ENCODE measurements at regions not wholly inside any gene's neighbourhood (a gene's known extent, or its start where the extent isn't known, plus 50 kb on each side); places are given as distances from the start of the nearest gene placed in this dataset.
"Not testable (repeated sequence)": the region's sequence is repeated elsewhere in the genome, so short reads cannot be mapped to it uniquely, and the experiment has no call there.

DNA sequence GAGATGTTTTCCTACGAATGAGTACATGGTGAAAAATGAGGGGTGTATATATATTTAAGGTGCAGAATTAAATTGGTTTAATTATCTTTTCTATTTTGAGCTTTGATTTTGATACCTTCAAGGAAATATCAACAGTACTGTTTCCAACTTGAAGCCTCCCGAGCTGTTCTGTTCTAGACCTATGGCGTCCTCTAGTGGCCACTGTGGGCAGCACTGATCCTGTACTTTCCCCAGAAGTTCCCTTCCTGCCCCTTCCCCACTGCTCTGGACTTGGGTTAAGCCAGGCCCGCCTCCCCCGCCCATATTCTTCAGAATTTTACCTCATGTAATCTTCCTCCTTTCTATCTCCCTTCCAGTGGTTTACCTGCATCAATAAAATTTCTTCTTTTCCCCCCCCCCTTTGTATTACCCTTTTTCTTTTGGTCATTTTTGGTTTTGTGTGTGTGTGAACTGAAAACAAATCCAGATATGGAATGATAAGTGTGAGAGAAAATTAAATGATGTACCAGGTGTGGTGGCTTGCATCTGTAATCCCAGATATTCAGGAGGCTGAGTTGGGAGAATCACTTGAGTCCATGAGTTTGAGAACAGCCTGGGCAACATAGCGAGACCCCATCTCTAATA is 1643.5 kb downstream of the TP53TG3F start:
- no peak overlapping the region for H3K4me3 ChIP-seq (ENCODE audit: low read length)
- DNase-seq (ENCODE audit: low read depth, low spot score): no peak

DNA sequence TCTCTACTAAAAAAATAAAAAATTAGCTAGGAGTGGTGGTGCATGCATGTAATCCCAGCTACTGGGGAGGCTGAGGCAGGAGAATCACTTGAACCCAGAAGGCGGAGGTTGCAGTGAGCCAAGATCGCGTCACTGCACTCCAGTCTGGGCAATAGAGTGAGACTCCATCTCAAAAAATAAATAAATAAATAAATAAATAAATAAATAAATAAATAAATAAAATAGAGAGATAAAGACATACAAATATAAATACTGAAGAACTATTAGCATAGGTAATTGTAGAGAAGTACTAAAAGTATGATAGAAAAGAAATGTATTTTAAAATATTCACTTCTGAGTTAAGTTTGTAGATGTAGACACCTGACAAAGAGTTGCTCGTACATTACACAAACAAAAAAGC is 1652.4 kb downstream of the TP53TG3F start:
- DNase-seq (ENCODE audit: low read depth, low spot score); H3K4me3 ChIP-seq (ENCODE audit: low read length): not testable (repeated sequence)

DNA sequence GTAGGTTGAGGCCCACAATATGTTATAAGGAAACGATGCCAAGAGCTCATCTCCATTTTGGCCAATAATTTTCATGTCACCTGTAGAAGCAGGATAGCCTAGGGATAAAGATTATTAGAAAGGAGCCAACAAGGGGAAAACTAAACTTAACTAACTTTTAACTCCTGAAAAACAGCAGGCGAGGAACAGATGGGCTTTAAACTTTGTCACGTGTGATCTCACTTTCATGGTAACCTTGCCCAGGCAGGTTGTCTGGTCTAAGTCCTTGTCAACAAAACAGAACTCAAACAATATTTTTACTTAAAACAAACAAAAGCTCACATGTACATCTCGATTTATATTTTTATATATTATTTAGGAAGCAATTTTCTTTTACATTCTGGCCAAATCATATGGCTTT is 1672.0 kb downstream of the TP53TG3F start:
- no peak overlapping the region for H3K4me3 ChIP-seq (ENCODE audit: low read length)
- DNase-seq (ENCODE audit: low read depth, low spot score): no peak

DNA sequence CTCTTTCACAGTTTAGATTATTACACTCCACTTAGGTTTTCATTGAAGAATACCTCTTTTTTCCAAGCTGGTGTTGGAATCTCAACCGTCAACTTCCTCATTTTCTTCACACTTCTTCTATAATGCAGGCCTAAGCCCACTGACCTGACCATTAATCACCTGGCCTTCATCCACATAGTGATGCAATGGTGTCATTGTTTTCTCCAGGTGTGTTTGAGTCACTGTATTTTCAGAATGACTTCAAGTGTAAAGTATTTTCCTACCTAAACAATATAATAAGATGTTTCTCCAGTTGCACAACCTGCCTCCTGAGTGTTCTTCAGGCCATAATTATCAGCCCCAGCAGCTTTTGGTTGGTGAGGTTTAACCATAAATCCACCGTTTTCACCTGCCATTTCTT is 1675.1 kb downstream of the TP53TG3F start:
- no peak overlapping the region for H3K4me3 ChIP-seq (ENCODE audit: low read length)
- DNase-seq (ENCODE audit: low read depth, low spot score): no peak

DNA sequence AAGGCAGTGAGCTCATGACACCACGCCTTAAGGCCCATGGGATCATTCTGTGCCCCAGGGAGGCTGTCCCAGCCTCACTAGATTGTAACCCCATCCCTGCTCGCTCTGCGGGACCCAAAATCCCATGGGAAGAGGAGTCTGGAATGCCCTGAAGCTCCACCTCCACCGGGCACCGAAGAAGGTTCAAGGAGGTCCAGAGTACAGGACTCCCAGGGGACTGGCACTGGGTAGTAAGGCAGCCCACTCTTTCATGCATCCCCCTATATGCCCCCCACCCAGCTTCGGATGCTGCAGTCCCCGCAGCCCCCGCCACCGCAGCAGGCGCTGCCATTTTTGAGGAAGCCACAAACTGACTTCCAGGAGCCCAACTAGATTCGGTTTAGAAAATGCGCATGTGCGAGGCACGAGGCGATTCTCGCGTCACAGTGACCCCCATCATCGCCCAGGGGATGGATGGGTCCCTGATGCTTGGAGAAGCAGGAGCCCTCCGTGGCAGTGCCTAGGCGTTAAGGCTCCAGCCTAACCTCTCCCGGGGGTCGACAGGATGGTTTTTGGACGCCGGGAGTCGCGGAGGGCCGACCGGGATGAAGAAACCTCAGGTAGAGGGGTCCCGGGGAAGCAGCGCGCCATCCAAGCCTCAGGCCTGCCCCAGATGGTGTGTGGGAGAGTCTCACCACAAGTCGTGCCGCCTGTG is 1681.0 kb downstream of the TP53TG3F start:
- no peak for DNase-seq (ENCODE audit: low read depth, low spot score)
- H3K4me3 ChIP-seq (ENCODE audit: low read length): no peak overlapping the region

DNA sequence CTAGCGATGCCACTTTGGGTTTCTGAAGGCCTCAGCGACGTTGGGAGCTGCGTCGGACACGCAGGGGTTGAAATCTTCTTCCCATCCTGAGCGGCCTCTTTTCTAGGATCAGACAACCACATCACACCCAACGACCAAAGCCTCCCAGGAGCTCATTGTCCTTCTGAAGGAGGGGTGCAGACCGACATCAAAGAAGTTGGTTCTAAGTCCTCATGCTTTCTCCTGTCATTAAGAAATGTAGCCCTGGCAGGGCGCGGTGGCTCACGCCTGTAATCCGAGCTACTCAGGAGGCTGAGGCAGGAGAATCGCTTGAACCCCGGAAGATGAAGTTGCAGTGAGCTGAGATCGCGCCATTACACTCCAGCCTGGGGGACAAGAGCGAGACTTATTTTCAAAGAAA is 1681.9 kb downstream of the TP53TG3F start:
- DNase-seq (ENCODE audit: low read depth, low spot score): no peak
- no peak overlapping the region for H3K4me3 ChIP-seq (ENCODE audit: low read length)

DNA sequence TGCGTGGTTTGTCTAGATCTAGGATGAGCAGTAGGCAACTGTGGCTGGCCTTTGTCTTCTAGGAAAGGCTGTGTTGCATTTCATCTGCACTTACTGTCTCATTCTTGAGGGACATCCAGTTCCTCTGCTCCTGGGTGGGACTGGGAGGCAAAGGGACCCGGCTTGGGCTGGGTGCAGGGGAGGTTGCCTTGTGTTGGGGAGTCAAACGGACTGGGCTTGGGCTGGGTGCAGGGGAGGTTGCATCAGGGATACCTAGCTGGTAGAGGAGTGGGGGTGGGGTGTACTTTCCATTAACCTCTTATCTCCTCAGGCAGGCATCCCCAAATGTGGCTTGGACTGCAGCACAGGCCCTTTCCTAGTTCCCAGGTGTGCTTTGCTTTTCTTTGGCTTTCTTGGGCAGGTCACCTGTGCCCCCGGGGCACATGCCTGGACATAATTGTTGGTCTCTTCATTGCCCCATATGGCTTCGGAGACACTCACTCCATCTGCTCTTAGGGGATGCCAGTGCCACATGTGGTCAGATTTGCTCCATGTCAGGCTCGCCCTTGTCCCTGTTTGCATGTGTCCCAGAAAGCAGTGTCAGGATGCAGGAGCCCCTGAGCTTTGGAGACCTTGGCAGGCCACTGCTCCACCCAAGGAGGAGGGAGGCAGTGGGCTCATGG is 1682.9 kb downstream of the TP53TG3F start:
- no peak overlapping the region for H3K4me3 ChIP-seq (ENCODE audit: low read length)

DNA sequence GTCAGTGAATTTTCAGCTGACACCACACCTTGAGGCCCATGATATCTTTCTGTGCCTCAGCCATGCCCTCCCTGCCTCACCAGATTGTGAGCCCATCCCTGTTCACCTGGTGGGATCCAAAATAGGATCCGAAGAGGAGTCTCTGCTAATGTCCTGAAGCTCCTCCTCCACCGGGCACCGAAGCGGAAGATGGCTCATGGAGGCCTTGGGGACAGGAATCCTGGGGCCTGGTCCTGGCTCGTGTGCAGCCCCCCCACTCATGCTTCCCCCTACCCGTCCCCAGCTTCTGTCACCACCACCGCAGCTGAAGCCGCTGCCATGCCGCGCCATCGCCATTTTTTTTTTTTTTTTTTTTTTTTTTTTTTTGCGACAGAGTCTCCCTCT is 1683.4 kb downstream of the TP53TG3F start:
- DNase-seq (ENCODE audit: low read depth, low spot score): no peak
- H3K4me3 ChIP-seq (ENCODE audit: low read length): no peak overlapping the region

More for the DNA sequence above, 1682.9 kb downstream of the TP53TG3F start:
- no peak for DNase-seq (ENCODE audit: low read depth, low spot score)

DNA sequence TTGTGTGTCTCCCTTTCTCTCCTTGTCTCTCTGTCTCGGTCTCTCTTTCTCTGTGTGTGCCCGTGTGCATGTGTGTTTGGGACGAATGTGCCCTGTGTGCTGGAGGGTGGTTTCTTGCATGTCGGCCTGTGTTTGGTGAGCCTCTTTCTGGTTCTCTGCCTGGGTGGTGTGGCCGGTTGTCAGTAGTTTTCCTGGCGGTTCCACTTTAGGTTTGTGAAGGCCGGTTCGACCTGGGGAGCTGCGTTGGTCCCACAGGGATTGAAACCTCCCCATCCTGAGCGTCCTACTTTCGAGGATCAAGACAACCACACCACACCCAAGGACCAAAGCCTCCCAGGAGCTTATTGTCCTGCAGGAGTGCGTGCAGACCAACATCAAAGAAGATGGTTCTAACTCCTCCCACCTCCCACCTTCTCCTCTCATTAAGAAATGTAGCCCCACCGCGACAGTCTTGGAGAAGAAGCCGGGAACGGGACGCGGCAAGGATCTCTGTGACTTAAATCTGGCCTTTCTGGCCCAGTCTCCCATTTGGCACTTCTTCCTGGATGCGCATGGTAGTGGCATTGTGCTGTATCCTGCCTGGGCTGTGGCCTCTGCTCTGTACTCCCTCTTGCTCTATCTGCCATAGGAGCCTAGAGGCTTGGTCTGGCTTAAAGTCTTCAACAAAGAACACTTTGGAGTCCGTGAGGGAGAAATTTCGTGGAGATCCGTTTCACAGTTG is 1685.0 kb downstream of the TP53TG3F start:
- no peak for DNase-seq (ENCODE audit: low read depth, low spot score)

DNA sequence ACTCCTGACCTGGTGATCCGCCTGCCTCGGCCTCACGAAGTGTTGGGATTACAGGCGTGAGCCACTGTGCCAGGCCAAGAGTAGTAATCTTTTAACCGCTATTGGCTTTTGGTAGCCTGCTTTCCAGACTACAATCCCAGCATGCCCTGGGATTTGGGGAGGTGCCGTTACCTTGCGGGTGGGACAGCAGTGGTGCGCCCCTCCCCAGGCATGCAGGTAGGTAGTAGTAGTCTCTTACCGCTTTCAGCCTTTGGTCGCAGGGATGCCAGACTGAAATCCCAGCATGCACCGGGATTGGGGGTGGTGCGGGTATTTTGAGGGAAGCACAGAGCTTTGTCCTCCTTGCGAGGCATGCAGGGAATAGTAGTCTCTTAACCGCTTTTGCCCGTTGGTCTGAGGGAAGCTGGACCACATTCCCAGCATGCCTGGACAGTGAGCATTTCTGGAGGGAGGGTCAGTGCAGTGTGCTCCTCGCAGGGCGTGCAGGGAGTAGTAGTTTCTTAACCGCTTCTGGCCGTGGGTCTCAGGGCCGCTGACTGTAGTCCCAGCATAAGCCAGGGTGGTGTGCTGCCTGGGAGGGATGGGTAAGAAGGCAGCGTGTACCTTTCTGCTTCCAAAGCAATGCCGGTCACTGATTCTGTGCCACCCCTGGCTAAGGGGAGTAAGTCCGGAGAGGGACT is 1686.8 kb downstream of the TP53TG3F start:
- no peak overlapping the region for H3K4me3 ChIP-seq (ENCODE audit: low read length)
- no peak for DNase-seq (ENCODE audit: low read depth, low spot score)

More for the DNA sequence above, 1685.0 kb downstream of the TP53TG3F start:
- H3K4me3 ChIP-seq (ENCODE audit: low read length): no peak overlapping the region

DNA sequence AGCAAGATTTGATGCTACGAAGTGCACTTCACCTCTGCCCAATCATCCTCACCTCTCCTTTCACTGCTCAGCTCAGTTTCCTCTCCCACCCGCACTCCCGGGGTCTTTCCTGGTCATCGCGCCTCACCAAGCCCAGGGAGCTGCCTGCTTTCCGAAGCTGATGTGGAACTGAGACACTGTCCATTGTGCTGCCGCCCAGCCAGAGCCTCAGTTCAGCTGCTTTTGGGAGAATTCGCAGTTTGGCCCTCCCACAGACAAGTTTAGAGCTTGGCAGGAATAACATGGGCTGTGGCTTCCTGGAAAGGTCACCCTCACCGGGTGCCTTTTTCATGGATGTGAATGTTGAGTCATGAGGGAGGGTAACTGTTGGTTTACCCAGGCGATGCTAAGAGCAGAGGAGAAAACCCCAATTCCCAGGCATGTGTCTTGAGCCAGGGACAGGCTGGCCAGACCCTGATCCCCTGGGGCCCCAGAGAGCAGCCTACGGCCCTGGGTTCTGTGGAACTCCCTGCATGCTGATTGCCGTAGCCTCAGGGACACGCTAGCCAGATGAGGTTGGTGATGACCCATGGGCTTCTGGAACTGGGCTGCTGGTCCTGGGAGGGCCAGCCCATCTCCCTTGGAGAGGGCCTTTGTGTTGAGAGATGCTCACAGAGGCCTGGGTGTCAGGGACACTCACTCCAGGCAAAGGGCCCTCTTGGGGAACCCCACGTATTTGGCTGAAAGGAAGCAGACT is 1687.5 kb downstream of the TP53TG3F start:
- no peak for DNase-seq (ENCODE audit: low read depth, low spot score)
- no peak overlapping the region for H3K4me3 ChIP-seq (ENCODE audit: low read length)

DNA sequence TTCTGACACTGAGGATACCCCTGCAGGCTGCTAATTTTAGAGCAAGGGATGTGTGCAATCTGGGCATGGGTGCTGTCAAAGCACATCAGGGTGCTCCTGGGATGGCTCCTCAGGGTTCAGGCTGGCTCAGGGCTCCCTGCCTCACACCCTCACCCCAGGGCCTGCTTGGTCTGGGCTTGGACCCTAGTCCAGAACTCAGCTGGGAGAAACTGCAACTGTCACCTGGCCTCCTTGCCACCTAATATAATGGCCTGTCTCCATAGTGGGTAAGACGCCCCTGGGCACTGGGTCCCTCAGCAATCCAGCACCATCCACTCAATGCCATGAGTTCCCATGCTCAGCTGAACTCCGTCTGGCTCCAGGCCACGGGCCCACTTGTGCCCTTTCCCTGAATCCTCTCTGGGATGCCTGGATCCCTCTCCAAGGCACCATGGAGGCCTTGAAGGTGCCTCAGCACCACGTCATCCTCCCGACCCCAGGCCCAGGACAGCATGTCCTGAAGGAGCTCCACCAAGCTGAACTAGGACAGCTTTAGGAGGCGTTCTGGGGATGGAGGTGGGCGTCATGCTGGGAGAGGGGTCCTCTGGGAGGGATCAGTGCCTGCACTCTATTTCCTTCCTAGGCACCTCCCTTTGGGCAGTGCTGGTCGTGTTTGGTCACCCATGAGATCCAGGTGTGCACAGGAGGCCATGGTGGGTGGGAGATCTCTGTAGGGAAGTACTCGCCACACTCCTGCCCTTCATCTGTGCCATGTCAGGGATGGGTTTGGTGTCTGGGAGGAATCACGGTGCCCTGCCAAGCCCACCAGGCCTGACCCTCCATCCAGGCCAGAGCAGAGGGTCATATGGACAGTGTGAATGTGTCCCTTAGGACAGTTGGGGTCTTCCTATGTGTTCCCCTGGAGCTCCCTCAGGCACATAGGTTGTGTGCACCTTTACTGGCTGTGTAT is 1688.4 kb downstream of the TP53TG3F start:
- DNase-seq (ENCODE audit: low read depth, low spot score): no peak
- no peak overlapping the region for H3K4me3 ChIP-seq (ENCODE audit: low read length)

DNA sequence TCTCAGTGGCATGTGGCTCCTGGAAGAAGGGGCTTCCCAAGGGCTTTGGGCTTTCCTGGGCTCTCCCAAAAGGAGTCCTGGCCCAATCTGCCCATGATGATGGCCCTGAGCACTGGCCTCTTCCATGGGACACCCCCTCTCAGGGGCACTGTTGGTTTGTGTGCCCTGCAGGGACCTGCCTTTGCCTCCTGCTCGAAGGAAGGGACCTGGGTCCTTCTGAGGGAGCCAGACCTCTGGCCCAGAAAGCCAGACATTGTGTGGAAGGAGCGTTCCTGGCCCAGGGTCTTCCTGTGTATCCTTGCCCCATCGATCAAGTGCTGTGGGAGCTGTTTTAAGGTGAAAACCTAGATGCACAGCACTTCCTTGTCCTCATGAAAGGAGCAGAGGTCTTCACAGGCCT is 1689.3 kb downstream of the TP53TG3F start:
- DNase-seq (ENCODE audit: low read depth, low spot score): no peak

DNA sequence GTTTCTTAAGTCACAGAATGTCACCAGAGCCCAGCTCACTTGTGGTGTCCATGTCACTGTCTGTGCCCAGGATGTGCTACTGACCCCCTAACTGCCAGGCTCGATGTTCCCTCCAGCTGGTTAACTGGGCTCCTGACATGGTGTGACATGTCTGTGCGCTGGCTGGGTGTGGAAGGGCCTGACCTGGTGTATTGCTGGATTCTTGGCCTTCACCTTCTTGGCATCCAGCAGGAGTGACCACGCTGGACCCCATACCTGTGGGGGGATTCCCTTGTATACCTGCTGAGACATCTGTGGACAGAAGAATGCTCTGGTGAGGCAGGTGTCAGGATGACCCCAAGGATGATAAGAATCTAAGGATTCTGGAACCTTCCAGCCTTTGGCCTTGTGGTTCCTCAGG is 1690.1 kb downstream of the TP53TG3F start:
- DNase-seq (ENCODE audit: low read depth, low spot score): no peak
- no peak overlapping the region for H3K4me3 ChIP-seq (ENCODE audit: low read length)

More for the DNA sequence above, 1689.3 kb downstream of the TP53TG3F start:
- no peak overlapping the region for H3K4me3 ChIP-seq (ENCODE audit: low read length)

DNA sequence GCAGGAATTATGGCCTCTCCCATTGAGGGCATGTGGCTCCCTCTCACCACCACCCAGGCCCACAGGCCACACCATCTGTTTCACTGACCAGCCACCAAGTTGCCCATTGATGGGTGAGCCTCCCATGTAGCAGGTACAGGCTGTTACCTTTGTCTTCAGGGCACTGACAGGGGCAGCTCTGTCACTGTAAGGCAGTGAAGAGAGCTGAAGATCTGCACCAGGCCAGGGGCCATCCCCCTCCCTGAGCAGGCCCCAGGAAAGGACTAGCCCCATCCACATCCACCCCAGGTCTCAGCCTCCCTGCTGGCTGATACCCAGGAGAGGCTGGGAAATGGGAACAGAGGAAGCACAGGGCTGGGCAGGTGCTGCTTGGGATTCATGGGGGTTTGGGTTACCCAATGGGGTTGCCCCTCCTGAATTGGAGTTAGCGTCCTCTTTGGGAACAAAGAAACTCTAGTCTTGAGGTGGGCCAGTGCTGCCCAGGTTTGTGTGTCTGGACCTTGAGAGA is 1691.4 kb downstream of the TP53TG3F start:
- H3K4me3 ChIP-seq (ENCODE audit: low read length): no peak overlapping the region
- no peak for DNase-seq (ENCODE audit: low read depth, low spot score)

DNA sequence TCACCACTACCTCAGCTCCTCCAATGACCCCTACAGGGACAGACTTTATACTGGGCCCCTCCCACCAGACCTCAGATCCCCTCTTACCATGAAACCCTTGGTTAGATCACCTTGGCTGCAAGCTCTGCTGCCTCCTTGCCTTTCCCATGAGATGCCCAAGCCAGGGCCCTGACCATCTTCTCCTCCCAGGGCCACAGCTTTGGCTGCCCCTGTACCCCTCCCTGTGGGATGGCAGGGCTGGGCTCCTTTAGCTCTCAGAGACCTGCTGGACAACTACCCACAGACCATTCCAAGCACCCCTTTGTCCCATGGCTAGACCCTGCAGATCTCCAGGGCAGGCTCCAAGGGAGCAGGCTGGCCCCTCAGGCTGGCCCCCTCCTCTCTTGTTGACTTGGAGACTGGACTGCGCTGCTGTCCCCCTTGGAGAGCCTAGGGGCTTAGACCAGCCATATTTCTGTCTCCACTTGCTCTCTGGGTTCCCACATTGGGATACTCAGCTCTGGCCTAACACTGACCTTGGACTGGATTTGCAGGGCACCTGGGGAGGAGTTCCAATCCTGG is 1692.7 kb downstream of the TP53TG3F start:
- DNase-seq (ENCODE audit: low read depth, low spot score): no peak

DNA sequence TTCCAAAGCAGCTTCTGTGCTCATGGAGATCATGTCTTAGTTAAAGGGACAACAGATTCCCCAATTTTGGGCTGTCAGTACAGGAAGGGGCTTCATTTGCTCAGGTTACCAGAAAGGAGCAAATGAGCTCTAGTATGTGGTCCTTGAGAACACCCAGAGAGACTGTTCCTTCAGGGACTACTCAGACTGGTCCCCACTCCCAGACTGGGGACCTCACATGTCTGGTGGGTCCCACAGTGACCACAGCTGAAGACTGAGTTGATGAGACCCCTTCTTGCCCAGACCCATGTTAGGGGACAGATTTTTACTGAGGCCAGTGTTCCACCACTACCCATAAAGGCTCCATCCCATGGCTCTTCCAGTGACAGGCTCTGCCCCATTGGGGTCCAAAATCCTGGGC is 1695.2 kb downstream of the TP53TG3F start:
- no peak for DNase-seq (ENCODE audit: low read depth, low spot score)
- no peak overlapping the region for H3K4me3 ChIP-seq (ENCODE audit: low read length)

More for the DNA sequence above, 1692.7 kb downstream of the TP53TG3F start:
- H3K4me3 ChIP-seq (ENCODE audit: low read length): no peak overlapping the region
